GM10266 (cell line): ENCODE measurements at regions not wholly inside any gene's neighbourhood (a gene's known extent, or its start where the extent isn't known, plus 50 kb on each side); places are given as distances from the start of the nearest gene placed in this dataset.

Source experiments
- DNase-seq: peaks from one replicate; pipeline ENCODE4 v3.0.0; 2012; ENCODE audit errors: extremely low spot score
- CTCF ChIP-seq: IDR thresholded peaks from 2 replicates; pipeline ENCODE4 v1.5.1; 2012; ENCODE audit warnings: mild to moderate bottlenecking, low read depth; ENCODE audit not compliant: control insufficient read depth, insufficient read depth; ENCODE audit errors: missing control alignments

GRCh38 chr5:6825678-6826244 lies 112.5 kb downstream of the TENT4A start:
- TF ChIP-seq CTCF, result no peak
- DNase-seq, result no peak

GRCh38 chr5:6826756-6827155 lies 113.5 kb downstream of the TENT4A start:
- no peak for DNase-seq
- TF ChIP-seq CTCF, result no peak

GRCh38 chr5:6827526-6828219 lies 114.4 kb downstream of the TENT4A start:
- DNase-seq, result no peak
- TF ChIP-seq CTCF, result no peak

GRCh38 chr5:6829150-6829784 lies 116.0 kb downstream of the TENT4A start:
- peak; percentile 39 for DNase-seq
- no peak for TF ChIP-seq CTCF

GRCh38 chr5:6830643-6831239 lies 117.5 kb downstream of the TENT4A start:
- TF ChIP-seq CTCF, result no peak
- no peak for DNase-seq

- no peak for TF ChIP-seq CTCF
- DNase-seq, result no peak
Observed at GRCh38 chr5:6831678-6832671, 118.7 kb downstream of the TENT4A start.
